HG03558 (cell line): ENCODE measurements at regions not wholly inside any gene's neighbourhood (a gene's known extent, or its start where the extent isn't known, plus 50 kb on each side); places are given as distances from the start of the nearest gene placed in this dataset.

Experiments
- ATAC-seq: cut with Tn5 transposase; IDR thresholded peaks from one replicate; pipeline ENCODE4 v1.9.1; 2021; ENCODE audit warnings: moderate number of reproducible peaks; ENCODE audit not compliant: unreplicated experiment; ENCODE audit errors: extremely low read depth

DNA sequence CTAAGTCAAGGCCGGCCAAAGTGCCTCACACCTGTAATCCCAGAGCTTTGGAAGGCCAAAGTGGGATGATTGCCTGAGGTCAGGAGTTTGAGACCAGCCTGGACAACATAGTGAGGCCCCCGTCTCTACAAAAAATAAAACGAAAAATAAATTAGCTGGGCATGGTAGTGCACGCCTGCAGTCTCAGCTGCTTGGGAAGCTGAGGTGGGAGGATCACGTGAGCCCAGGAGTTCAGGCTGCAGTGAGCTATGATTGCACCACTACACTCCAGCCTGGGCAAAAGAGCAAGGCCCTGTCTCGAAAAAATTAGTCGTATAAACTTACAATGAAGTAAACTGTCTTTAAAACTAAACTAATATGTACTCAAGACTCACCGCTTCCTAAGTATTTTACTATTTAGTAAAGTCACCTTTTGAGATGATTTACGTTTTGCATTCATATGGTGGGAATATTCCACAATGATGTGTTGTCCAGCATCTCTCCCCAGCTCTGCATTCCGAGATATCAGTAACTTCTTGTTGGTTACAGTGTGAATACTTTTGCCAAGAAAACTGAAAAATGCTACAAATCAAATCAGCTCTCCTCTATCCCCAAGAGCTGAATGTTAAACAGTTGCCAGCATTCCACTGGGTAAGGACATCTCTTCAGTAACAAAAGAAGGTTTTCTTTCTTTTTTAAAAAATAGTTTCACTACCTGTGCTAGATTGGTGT, 84.9 kb upstream of the C21orf91 start:
- no peak for ATAC-seq

DNA sequence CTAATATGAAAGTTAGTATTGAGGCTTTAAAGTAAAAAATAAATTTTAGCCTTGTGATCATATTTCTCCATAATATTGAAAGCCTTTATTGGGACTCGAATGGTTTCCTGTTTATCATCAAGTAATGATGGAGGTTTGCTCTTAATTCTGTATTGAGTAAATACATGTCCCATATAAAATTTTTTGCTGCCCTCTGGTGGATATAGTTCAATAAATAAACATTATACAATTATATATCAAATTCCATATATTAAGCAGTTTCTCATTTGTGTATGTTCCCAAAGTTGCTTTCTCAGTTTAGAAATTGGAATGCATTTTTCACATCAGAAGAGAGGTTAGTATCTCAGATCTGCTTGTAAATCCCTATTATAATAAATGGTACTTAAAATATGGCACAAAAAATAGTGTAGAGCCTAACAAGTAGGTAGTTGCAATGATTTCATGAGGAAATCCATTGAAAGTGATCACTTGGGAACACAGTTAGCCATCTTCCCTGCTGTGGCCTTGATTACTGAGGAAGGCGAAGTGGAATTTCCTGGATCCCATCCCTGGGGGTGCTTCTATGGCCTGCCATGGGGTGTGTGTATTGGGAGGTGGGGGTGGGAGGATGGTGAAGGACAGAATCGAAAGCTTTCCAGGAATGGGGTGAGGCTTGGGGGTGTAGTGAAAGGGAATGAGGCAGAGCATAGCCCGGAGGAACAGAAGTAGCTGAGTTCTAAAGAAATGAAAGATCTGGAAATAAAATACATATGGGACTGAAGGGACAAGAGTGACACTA, 84.1 kb upstream of the C21orf91 start:
- no peak for ATAC-seq

- ATAC-seq = no peak
These were observed 82.4 kb upstream of the C21orf91 start for GRCh38 chr21:17901458-17902079.

DNA sequence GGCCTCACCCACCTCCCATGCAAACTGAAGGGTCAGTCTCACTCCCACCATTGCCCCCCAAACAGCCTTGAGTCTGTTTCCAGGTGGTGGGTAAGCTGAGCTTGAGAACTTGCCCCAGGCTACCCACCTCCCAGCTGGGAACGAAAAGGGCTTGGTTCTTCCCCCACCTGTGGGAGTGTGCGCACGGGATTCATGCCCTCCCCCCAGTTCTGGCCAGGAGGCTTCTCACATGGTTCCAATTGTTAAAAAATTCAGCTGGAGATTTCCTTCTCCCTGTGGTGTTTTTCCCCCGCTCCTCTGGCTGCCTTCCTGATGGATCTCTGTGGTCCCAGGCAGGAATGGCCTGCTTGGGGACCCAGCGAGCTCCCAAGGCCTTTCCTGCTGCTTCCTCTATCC, 81.8 kb upstream of the C21orf91 start:
- no peak for ATAC-seq

DNA sequence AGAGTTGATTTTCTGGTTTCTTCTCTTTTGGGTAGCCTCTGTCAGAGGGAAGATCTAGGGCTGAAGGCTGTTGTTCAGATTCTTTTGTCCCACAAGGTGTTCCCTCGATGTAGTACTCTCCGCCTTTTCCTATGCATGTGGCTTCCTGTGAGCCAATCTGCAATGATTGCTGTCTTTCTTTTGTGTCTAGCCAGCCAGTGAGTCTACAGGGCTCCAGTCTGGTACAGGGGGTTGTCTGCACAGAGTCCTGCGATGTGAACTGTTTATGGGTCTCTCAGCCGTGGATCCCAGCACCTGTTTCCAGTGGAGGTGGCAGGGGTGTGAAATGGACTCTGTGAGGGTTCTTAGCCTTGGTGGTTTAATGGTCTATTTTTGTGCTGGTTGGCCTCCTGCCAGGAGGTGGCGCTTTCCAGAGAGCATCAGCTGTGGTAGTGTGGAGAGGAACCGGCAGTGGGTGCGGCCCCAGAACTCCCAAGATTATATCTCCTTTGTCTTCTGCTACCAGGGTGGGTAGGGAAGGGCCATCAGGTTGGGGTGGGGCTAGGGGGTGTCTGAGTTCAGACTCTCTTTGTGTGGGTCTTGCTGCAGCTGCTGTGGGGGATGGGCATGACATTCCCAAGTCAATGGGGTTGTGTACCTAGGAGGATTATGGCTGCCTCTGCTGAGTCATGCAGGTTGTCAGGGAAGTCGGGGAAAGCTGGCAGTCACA, 81.3 kb upstream of the C21orf91 start:
- ATAC-seq = no peak

DNA sequence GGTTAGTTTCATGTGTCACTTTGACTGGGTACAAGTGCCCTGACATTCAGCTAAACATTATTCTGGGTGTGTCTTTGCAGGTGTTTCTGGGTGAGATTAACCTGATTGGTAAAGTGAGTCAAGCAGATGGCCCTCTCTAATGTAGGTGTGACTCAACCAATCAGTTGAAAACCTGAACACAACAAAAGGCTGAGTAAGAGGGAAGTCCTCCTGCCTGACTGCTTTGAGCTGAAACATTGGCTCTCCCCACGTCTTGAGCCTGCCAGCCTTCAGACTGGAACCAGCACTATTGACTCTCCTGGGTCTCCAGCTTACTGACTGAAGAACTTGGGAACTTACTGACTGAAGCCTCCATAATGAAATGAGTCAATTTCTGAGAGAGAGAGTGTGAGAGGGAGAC, 70.0 kb upstream of the C21orf91 start:
- ATAC-seq = no peak

DNA sequence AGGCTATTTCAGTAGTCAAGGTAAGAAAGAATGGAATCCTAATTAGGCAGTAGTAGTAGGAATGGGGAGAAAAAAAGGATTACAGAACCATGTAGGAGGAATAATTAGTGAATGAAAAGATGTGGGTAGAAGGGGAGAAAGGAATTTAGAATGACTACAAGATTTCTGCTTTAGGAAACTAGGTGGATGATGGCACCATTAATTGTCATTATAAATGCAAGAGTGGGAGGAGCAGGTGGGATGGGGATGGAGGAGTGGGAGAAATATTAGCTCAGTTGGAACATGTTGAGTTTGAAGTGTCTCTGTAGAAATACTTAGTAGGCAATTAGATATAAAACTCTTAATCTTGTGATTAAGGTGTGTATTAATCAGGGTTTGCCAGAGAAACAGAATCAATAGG, 50.0 kb upstream of the C21orf91 start:
- no peak for ATAC-seq
